GM21528 (cell line): ENCODE measurements at regions not wholly inside any gene's neighbourhood (a gene's known extent, or its start where the extent isn't known, plus 50 kb on each side); places are given as distances from the start of the nearest gene placed in this dataset.
A peak's percentile ranks its signal among the peaks of the same experiment; 100 is the strongest.
"Not testable (repeated sequence)": the region's sequence is repeated elsewhere in the genome, so short reads cannot be mapped to it uniquely, and the experiment has no call there.

Experiments used
- ATAC-seq: cut with Tn5 transposase; IDR thresholded peaks from one replicate; pipeline ENCODE4 v1.9.1; 2021; ENCODE audit warnings: mild to moderate bottlenecking, moderate library complexity; ENCODE audit not compliant: unreplicated experiment, low FRiP score

DNA sequence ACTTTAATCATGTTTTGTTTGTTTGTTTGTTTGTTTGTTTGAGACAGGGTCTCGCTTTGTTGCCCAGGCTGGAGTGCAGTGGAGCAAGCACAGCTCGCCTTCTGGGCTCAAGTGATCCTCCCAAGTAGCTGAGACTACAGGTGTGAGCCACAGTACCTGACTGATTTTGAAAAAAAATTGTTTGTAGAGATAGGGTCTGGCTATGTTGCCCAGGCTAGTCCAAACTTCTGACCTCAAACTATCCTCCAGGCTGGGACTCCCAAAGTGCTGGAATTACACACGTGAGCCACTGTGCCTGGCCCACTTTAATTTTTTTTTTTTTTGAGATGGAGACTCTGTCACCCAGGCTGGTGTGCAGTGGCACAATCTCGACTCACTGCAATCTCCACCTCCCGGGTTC is 74.8 kb upstream of the CLDN5 start:
- no peak for ATAC-seq

DNA sequence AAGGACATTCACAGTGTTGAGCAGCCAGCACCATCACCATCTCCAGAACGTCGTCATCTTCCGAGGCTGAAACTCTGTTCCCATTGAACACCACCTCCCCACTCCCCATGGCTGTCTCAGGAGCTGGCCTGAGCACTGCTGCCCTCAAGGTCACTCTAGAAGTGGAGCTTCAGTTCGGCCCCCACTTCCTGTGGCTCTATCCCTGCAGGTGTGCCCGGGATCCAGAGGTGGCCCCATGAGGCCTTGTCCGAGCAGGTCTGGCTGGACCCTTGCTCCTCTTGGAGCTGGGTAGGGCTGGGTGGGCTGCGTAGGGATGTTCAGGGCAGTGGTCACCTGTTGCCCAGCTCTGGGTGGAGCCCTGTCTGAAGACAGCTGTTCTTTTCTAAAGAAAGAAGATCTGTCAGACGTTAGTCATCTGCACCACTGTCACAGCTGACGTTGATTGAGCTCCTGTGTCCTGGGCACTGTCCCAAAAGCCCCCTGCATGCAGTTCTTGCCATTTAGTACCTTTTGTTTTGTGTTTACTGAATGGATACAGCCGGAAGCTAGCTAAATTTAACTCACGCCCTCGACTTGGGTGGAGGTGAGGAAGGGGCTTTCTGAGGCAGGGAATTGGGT is 75.5 kb upstream of the CLDN5 start:
- no peak for ATAC-seq

DNA sequence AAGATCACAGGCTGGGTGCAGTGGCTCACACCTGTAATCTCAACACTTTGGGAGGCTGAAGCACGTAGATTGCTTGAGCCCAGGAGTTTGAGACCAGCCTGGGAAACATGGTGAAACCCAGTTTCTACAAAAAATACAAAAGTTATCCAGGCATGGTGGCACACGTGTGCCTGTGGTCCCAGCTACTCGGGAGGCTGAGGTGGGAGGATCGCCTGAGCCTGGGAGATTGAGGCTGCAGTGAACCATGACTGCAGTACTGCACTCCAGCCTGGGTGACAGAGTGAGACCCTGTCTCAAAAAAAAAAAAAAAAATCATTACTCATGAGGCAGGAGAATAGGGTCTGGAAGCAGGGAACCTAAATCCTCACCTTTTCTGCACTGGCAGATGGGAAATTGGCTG is 79.1 kb upstream of the CLDN5 start:
- not testable (repeated sequence) for ATAC-seq

DNA sequence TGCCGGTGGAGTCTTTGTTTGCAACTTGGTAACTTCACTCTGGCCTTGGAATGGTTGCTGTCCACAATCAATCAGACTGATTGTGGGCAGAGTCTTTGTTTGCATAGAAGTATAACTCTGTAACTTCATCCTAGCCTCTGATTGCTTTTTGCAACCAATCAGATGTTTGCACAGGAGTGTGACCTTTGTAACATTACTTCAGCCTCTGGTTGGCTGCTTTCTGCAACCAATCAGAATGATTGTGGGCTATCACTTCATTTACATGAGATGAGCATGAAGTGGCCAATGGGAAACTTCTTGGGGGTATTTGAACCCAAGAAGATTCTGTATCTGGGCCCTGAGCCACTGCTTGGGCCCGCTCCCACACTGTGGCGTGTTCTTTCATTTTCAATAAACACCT is 79.6 kb upstream of the CLDN5 start:
- no peak for ATAC-seq

DNA sequence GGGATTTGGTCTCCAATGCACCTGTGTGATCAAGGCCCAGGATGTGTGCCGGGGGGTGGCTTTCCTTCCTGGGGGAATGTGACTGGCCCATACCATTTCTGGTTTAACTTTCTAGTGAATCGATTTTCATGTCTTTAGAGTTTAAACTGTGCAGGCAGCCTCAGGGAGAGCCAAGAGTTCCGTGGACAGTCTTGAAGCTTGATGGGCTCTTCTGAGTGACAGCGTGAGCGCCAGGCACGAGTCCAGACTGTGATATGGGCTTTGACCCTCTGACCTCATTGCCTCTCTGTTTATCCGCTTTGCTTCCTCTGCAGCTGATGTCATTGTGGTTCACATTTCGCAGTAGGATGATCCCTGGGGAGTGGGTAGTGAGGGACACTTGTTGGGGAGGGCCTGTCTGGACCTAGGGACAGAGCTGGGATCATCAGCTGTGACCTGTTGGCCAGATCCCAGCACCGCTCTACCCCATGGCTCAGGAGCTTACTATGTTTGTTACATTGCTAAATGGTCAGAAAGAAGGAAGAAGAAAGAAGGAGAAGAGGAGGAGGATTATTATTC is 80.6 kb upstream of the CLDN5 start:
- no peak for ATAC-seq

DNA sequence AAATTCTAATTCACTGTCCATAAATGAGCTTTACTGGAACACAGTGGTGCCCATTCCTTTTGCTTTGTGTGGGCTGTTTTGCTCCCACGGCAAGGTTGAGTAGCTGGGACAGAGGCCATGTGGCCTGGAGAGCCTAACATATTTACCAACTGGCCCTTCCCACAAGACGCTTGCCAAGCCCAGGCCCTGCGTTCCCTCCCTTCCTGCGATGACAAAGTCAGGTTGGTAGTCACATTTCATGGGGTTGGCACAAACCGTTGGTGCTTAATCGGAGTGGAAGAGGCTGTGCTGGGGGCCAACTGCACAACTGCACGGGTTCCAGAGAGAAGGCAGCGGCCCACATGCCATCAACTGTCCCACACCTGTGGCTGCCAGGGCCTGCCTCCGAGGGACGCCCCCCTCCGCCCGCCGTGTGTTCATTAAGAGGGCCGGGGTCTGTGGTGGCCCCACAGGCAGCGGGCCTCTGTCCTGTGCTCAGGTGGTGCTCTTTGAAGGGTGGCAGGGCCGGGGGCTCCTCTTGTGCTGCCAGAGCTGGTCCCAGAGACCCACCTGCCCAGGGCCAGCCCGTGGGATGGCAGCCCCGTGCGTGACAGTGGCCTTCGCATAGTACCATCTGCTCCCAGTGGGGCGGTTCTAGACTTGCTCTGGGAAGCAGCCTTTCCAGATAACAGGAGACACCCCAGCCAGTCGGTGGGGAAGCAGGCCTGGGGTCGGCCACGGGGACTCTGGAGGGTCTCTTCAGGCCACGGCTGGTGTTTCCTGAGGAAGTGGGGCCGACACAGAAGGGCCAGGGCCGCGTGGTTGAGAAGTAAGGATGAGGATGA is 81.5 kb upstream of the CLDN5 start:
- no peak for ATAC-seq

DNA sequence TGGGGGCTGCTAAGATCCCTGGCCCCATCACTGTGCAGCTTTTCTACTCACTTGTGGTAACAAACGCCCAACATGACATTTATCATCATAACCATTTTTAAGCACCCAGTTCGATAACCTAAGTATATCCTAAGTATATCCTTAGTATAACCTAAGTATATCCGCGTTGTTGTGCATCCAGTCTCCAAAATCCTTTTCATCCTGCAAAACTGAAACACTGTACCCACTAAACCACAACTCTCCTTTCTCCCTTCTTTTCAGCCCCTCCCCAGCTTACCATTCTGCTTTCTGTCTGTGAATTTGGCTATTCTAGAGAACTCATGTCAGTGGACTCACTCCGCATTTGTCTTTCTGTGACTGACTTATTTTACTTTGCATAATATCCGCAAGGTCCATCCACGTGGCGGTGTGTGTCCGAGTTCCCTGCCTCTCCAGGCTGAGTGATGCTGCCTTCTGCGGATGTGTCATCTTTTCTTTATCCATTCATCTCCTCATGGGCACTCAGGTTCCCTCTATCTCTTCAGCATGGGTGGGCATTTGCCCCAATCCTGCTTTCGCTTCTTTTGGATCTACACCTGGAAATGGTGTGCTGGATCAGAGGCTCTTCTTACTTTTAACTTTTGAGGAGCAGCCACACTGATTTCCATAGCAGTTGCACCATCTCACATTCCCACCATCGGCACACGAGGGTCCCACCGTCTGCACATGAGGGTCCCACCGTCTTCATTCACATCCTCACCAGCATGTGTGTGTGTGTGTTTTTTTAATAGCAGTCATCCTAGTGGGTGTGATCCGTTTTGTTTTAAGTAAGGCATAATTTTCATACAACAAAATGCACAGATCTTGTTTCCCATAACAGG is 82.4 kb upstream of the CLDN5 start:
- ATAC-seq: no peak

DNA sequence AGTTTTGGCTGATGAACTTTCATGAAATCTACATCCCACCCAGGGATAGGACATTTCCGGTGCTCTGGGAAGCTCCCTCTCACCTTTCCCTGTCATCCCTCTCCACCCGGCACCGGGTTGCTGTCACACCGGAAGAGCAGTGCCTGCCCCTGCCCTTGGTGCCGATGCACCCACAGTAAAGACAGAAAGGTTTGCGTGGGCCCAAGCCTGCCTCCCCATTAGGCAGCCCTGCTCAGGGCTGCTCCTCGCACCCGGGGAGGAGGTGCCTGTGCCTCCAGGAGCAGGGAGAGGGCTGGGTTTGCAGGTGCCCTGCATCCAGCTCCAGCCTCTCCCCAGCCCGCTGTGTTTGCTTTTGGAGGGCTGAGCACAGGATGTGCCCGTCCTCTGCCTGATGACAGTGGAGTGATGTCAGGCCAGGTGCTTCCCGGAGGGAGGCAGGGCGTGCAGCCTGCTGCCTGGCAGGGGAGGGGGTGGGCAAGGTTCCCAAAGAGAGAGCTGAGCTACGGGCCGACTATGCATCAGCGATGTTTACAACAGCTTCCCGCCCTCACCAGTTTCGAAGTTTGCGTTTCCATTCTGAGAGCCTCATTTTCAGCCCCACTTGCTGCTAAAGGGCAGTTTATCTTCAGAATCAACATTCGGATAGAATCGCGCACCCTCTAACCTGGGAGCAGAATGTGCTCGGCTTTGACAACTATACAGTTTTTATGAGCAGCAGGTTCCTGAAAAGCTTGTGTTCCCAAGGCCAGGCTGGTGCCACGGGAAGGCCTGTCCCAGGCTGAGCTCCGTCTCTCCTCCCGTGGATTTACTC is 83.2 kb upstream of the CLDN5 start:
- no peak for ATAC-seq

DNA sequence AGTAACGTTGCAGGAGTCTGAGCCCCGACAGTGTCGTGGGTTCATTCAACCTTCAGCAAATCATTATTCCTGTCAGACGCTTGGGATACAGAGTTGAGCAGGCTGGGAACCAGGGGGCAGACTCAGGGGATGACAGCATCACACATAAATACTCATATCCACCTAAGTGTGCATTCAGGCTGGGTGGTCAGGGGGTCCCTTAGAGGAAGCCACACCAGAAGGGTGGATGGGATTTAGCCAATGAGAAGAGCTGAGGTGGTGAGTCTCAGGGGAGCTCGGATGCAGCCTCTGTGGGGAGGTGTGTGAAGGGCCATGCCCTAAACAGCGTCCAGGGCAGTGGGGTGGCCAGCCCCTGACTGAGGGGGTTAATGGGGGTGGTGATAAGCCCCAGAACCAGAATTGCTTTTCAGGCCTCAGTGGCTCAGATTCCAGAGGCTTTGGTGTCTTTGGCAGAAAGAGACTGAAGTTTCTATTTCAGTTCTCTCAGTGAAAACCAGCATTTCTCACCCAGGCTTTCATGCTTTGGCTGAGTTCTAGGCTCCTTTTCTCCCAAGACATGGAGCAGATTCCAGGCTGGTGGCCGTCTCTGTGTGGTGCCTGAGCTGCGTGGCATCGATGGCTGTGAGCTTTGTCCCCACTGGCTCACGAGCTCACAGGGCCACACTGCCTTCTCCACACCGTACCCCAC is 83.9 kb upstream of the CLDN5 start:
- ATAC-seq: no peak

DNA sequence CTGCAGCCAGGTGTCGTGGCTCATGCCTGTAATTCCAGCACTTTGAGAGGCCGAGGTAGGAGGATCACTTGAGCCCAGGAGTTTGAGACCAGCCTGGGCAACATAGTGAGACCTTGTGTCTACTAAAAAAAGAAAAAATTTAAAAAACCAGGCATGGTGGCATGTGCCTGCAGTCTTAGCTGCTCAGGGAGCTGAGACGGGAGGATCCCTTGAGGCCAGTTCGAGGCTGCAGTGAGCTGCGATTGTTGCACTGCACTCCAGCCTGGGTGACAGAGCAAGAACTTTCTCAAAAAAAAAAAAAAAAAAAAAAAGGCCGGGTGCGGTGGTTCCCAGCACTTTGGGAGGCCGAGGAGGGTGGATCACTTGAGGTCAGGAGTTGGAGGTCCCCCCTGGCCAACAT is 85.5 kb upstream of the CLDN5 start:
- ATAC-seq: not testable (repeated sequence)

DNA sequence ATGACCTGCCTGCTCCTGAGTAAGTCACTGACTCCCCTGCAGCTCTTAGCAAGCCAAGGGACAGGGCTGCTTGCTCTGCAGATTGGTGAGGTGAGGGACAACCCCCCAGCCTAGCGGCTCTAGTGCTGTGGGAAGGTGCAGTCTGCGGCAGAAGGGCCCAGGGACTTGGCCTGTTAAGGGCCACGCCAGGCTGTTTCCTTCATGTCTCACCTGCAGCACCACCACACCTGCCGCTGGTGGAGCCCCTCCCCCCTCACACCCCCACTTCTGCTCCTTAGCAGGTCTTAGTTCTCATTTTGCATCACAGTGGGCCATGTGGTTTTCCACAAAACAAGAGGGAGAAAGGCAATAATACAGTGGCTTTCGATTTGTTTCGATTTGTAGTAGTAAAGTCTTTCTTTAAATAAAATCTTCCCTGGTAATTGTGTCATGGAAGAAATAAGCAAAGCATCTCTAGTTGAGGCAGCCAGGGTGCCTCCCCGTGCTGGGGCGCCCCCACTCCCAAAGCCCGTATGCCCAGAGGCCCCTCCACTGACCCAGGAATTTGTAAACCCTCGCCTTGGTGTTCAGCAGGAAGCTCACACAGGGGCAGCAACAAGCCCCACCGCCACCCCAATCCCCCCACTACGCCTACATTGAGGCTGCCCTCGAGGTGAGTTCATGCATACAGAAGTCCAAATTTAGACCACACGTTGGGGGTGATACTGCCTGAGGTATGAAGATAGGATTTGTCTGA is 86.5 kb upstream of the CLDN5 start:
- no peak for ATAC-seq

DNA sequence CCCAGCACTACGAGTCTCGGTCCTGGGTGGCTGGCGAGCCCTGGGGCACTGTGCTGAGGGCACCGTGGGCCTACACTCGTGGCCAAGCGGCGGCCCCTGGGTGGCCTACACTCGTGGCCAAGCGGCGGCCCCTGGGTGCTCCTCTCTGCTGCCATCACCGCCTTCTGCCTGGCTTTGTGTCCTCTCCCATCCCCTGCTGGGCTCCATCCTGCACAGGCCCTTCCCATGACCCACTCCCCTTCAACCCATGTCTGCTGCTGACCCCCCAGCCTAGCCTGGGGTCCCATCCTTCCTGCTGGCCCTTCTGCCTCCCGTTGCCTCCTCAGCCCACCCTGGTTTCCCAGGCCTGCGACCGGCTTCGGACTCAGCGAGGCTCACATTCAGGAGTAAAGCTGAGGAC is 87.4 kb upstream of the CLDN5 start:
- ATAC-seq: no peak

DNA sequence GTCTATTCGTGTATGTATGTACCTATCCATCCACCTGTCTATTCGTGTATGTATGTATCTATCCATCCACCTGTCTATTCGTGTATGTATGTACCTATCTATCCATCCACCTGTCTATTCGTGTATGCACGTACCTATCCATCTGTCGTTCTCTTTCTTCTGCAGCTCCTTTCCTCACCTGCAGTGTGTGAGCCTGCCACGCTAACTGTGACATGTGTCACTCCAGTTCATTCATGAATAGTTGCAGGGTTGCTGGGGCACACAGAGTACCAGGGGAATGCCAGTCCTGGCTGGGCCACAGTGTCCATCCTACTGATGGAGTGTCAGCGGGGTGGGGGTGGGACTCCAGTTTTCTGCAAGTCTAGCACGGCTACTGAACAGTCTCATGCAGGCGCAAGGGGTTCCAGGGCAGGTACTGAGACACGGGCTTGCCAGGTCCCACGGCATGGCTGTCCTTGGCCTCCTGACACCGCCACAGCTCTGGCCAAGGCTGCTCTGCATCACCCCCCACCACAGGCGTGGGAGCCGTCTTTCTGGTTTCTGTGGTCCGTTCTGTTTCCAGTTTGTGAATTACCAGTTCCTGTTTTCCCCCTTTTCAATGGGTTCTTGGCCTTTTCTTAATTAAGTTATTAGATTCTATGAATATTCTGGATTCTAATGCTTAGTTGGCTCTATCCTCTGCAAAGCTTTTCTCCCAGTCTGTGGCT is 88.8 kb upstream of the CLDN5 start:
- no peak for ATAC-seq

DNA sequence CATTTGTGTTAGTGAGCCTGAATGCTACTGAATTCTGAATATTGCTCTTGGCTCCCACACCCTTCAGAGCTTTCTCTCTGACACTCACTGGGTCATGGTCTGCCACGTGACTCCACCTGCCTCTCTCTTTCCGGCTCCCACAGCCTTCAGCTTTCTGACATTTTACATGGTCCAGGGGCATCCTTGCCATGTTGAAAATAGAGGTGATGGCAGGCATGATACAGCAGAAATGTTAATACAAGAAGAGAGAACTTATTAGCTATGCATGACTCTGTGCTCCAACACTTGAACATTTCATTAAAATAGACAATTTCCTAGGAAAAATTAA is 90.3 kb upstream of the CLDN5 start:
- ATAC-seq: no peak

DNA sequence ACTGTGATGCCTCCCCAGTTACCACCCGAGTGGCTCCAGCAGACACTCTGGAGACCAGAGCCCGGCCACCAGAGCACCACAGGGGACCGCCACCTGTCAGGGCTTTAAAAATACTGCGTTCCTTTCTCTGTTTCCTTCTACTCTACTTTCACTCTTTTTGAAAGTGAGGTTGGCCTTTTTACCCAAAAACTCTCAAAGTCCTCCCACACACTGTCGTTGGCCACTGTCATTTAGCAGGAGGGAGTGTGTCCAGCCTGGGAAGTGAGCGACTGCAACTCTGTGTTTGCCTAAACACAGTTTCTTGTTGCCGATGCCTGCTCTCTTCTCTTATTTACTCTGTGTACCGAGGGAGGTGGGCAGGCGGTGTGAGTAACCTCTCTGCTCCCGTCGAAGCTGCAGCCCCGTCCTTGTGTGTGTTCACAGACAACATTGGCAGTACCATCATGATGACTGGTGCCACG is 90.8 kb upstream of the CLDN5 start:
- ATAC-seq: no peak

DNA sequence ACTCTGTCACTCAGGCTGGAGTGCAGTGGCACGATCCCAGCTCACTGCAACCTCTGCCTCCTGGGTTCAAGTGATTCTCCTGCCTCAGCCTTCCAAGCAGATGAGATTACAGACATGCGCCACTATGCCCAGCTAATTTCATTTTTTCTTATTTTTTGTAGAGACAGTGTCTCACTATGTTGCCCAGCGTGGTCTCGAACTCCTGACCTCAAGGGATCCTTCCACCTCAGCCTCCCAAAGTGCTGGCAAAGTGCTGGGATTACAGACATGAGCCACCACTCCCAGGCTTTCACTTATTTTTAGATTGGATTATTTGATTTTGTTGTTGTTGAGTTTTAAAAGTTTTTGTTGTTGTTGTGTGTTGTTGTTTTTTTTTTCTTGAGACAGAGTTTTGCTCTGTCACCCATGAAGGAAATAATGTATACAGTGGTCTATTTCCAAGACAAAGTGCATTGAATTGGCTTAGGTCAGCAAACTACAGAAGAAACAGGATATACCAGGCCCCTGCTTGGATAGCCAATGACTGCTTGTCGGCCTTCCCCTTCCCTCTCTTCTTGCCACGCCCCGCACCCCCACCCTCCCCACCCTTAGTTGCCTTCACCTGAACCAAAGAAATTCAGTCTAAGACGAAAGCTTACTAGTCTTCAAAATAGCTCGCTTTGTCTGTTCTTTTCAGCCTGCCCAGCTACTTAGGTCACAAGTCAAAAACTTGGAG is 91.8 kb upstream of the CLDN5 start:
- ATAC-seq: no peak

DNA sequence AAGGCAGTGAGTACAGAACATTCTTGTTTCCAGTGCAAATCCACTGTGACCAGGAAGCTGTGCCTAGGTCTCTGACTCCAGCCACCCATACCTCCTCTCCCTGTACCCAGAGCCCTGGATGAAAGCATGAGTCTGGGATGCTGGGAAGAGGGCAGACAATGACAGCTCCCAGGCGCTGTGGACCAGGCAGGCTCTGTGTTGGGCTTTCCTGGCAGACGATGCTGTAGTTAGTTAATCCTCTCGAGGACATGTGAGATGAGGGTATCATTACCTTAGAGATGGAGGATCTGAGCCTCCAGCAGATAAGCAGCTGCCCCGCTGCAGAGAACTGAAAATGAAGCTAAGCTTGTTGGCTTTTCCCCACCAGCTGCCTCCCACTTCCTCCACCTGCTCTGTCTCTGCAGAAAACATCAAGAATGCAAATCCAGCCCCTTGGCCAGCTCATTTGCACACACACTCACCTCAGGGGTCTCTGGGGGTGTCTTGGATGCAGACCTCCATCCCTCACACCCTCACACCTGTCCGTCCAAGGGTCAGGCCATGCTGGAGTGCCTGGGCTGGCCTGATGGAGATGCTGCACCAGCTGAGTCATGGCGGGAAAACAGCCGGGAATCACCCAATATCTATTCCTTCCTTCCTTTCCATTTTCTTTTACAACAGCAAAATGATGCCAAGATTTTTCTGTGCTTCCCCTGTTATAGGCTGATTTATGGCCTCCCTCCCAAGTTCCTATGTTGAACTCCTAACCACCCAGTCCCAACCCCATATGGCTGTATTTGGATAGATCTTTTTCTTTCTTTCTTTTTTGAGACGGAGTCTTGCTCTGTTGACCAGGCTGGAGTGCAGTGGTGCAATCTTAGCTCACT is 94.9 kb upstream of the SEPTIN5 start:
- ATAC-seq: peak; percentile 73
